ENCODE measurements at regions not wholly inside any gene's neighbourhood (a gene's known extent, or its start where the extent isn't known, plus 50 kb on each side); places are given as distances from the start of the nearest gene placed in this dataset.

GRCh38 chr16:6363896-6364607, 968.6 kb upstream of the RBFOX1 start:
- intact Hi-C loops (cut with DNase I) = no loop called here
- no peaks in the 10 kb centered on the region for H3K36me3 ChIP-seq
- H3K27me3 ChIP-seq = no peaks in the 10 kb centered on the region
- no peaks in the 10 kb centered on the region for H3K9me3 ChIP-seq
- no peak overlapping the region for H3K4me3 ChIP-seq
- no peak overlapping the region for H3K27ac ChIP-seq
- H3K4me1 ChIP-seq = no peaks in the 10 kb centered on the region
- no peak for DNase-seq (ENCODE audit: extremely low spot score in 2 of 2)
- TF ChIP-seq POLR2AphosphoS5 (IDR thresholded peaks at IDR 0.05; ENCODE audit: insufficient read depth in 1 of 2, low read depth in 1 of 2) (no peak), POLR2A (IDR thresholded peaks at IDR 0.05) (no peak)
- TF ChIP-seq, protein P1, sequence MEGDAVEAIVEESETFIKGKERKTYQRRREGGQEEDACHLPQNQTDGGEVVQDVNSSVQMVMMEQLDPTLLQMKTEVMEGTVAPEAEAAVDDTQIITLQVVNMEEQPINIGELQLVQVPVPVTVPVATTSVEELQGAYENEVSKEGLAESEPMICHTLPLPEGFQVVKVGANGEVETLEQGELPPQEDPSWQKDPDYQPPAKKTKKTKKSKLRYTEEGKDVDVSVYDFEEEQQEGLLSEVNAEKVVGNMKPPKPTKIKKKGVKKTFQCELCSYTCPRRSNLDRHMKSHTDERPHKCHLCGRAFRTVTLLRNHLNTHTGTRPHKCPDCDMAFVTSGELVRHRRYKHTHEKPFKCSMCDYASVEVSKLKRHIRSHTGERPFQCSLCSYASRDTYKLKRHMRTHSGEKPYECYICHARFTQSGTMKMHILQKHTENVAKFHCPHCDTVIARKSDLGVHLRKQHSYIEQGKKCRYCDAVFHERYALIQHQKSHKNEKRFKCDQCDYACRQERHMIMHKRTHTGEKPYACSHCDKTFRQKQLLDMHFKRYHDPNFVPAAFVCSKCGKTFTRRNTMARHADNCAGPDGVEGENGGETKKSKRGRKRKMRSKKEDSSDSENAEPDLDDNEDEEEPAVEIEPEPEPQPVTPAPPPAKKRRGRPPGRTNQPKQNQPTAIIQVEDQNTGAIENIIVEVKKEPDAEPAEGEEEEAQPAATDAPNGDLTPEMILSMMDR (IDR thresholded peaks at IDR 0.05) = no peak

DNA sequence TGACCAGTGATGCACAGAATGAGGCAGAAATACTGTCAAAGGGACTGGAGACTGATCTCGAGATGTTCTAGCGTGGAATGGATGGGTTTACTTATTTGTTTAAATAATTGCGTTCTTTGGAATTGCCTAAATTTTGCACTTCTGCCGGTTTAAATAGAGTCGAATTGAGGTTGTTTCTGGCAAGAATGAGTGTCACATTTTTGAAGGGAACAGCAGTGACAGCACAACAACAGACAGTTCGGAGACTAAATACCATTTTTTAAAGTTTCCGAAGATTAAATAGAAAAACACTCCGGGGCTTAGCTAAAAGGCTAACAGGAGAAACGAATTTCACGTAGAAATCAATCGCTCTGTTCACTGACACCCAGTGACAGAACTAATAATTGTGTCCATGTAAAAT, 969.2 kb upstream of the RBFOX1 start:
- Histone ChIP-seq H3K9me3 (no peaks in the 10 kb centered on the region), H3K4me1 (no peaks in the 10 kb centered on the region), H3K36me3 (no peaks in the 10 kb centered on the region), H3K27ac (no peak overlapping the region), H3K27me3 (no peaks in the 10 kb centered on the region), H3K4me3 (no peak overlapping the region)
- DNase-seq (ENCODE audit: extremely low spot score in 2 of 2) = no peak
- TF ChIP-seq, protein P1 (IDR thresholded peaks at IDR 0.05) = no peak
- no peak for TF ChIP-seq POLR2AphosphoS5 (IDR thresholded peaks at IDR 0.05; ENCODE audit: insufficient read depth in 1 of 2, low read depth in 1 of 2)
- TF ChIP-seq POLR2A (IDR thresholded peaks at IDR 0.05) = no peak
- intact Hi-C loops (cut with DNase I) = no loop called here

DNA sequence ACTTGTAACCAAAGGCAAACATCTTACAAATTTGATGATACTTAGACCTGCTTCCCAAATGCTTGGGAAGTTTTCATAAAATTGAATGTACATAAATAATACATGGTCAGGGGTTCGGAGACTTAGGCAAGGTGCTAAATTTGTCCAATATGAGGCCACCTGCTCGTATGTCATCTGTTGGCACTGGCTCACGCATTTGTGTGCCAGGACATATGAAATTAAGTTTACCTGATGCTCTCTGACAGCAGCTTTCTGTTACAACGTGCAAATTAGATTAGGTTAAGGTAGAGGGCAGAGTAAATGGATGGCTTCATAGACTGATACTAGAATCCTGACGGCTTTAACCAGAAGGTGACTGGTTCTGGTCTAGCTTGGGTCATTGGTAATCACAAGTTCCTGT, 970.3 kb upstream of the RBFOX1 start:
- intact Hi-C loops (cut with DNase I) = no loop called here
- Histone ChIP-seq H3K4me1 (no peaks in the 10 kb centered on the region), H3K4me3 (no peak overlapping the region), H3K27me3 (no peaks in the 10 kb centered on the region), H3K36me3 (no peaks in the 10 kb centered on the region), H3K27ac (no peak overlapping the region), H3K9me3 (no peaks in the 10 kb centered on the region)
- no peak for TF ChIP-seq POLR2AphosphoS5 (IDR thresholded peaks at IDR 0.05; ENCODE audit: insufficient read depth in 1 of 2, low read depth in 1 of 2)
- DNase-seq (ENCODE audit: extremely low spot score in 2 of 2) = no peak

DNA sequence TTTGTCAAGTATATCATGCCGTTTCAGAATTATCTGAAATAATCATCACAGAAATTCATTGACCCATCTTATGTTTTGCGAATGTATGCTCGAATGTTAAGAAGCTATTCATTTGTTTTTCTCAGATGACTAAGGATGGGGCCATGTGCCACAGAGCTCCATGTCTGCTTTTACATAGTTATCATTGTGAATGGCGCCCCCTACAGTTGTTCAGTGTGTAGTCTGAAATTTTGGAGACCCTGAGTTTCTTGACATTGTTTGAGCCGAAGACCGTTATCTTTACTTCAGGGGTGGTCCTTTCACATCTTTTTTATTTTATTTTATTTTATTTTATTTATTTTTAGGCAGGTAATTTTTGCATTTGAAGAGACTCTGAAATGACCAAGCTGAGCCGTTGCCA, 972.0 kb upstream of the RBFOX1 start:
- TF ChIP-seq POLR2AphosphoS5 (IDR thresholded peaks at IDR 0.05; ENCODE audit: insufficient read depth in 1 of 2, low read depth in 1 of 2) (no peak), POLR2A (IDR thresholded peaks at IDR 0.05) (no peak)
- TF ChIP-seq, protein P1 (IDR thresholded peaks at IDR 0.05) = no peak
- Histone ChIP-seq H3K4me1 (no peaks in the 10 kb centered on the region), H3K36me3 (no peaks in the 10 kb centered on the region), H3K27ac (no peak overlapping the region), H3K9me3 (no peaks in the 10 kb centered on the region), H3K27me3 (no peaks in the 10 kb centered on the region), H3K4me3 (no peak overlapping the region)
- no peak for DNase-seq (ENCODE audit: extremely low spot score in 2 of 2)
- intact Hi-C loops (cut with DNase I) = no loop called here

GRCh38 chr16:6356911-6357310, 975.7 kb upstream of the RBFOX1 start:
- no peak for DNase-seq (ENCODE audit: extremely low spot score in 2 of 2)
- intact Hi-C loops (cut with DNase I) = no loop called here

More at GRCh38 chr16:6356911-6357310, 975.7 kb upstream of the RBFOX1 start:
- no peaks in the 10 kb centered on the region for H3K9me3 ChIP-seq
- TF ChIP-seq, protein P1 (IDR thresholded peaks at IDR 0.05) = no peak
- TF ChIP-seq POLR2A (IDR thresholded peaks at IDR 0.05) = no peak
- no peak for TF ChIP-seq POLR2AphosphoS5 (IDR thresholded peaks at IDR 0.05; ENCODE audit: insufficient read depth in 1 of 2, low read depth in 1 of 2)
- no peak overlapping the region for H3K4me3 ChIP-seq
- no peaks in the 10 kb centered on the region for H3K36me3 ChIP-seq
- H3K27ac ChIP-seq = no peak overlapping the region
- H3K27me3 ChIP-seq = no peaks in the 10 kb centered on the region
- H3K4me1 ChIP-seq = no peaks in the 10 kb centered on the region

All from vagina (tissue), 2 donors.